NT2/D1 (cell line): ENCODE measurements at regions not wholly inside any gene's neighbourhood (a gene's known extent, or its start where the extent isn't known, plus 50 kb on each side); places are given as distances from the start of the nearest gene placed in this dataset.

Experiments
- DNase-seq: peaks from one replicate; pipeline ENCODE4 v3.0.0-alpha.2; 2011; ENCODE audit warnings: low read depth, low spot score
- H3K27me3 ChIP-seq: 2 replicates; pipeline ENCODE4 v1.6.0; 2011; ENCODE audit warnings: mild to moderate bottlenecking; ENCODE audit not compliant: insufficient read length, insufficient read depth
- H3K36me3 ChIP-seq: 2 replicates; pipeline ENCODE4 v1.6.1; 2011; ENCODE audit warnings: mild to moderate bottlenecking, low read length, mixed read lengths; ENCODE audit not compliant: insufficient read depth, insufficient read length
- H3K4me1 ChIP-seq: 2 replicates; pipeline ENCODE4 v1.5.1; 2011; ENCODE audit not compliant: insufficient read depth, insufficient read length
- H3K4me3 ChIP-seq: 2 replicates; pipeline ENCODE4 v1.5.1; 2011; ENCODE audit warnings: low read depth; ENCODE audit not compliant: insufficient read length
- H3K9ac ChIP-seq: 2 replicates; pipeline ENCODE4 v1.6.0; 2011; ENCODE audit warnings: low read depth; ENCODE audit not compliant: insufficient read length
- H3K9me3 ChIP-seq: 2 replicates; pipeline ENCODE4 v1.5.1; 2011; ENCODE audit warnings: mild to moderate bottlenecking, low read length; ENCODE audit not compliant: insufficient read depth
- SUZ12 ChIP-seq: IDR thresholded peaks from 2 replicates; pipeline ENCODE4 v1.6.1; 2011; ENCODE audit not compliant: insufficient read length, insufficient read depth; ENCODE audit errors: extremely low read depth
- YY1 ChIP-seq: IDR thresholded peaks from 2 replicates; pipeline ENCODE4 v1.6.1; 2011; ENCODE audit not compliant: insufficient read length, insufficient read depth
- ZNF274 ChIP-seq: IDR thresholded peaks from 2 replicates; pipeline ENCODE4 v1.6.1; 2011; ENCODE audit warnings: mild to moderate bottlenecking, low read depth, low read length

GRCh38 chr11:40027720-40028119 lies 1431.7 kb downstream of the LRRC4C start:
- H3K9ac ChIP-seq, result no peak overlapping the region
- H3K4me1 ChIP-seq, result no peaks in the 10 kb centered on the region
- peaks cover 12% of the 10 kb centered on the region for H3K9me3 ChIP-seq
- no peak overlapping the region for H3K4me3 ChIP-seq
- no peaks in the 10 kb centered on the region for H3K27me3 ChIP-seq
- no peak for DNase-seq
- no peaks in the 10 kb centered on the region for H3K36me3 ChIP-seq
- TF ChIP-seq YY1, result no peak
- TF ChIP-seq ZNF274, result no peak
- TF ChIP-seq SUZ12, result no peak

- Histone ChIP-seq H3K27me3 (no peaks in the 10 kb centered on the region), H3K36me3 (no peaks in the 10 kb centered on the region), H3K9ac (no peak overlapping the region), H3K4me3 (no peak overlapping the region), H3K4me1 (no peaks in the 10 kb centered on the region), H3K9me3 (no peaks in the 10 kb centered on the region)
- TF ChIP-seq YY1, result no peak
- no peak for TF ChIP-seq ZNF274
- TF ChIP-seq SUZ12, result no peak
- no peak for DNase-seq
Observed at GRCh38 chr11:40023724-40024123, 1435.7 kb downstream of the LRRC4C start.

GRCh38 chr11:40010011-40010410 lies 1449.4 kb downstream of the LRRC4C start:
- H3K9me3 ChIP-seq, result no peaks in the 10 kb centered on the region
- H3K9ac ChIP-seq, result no peak overlapping the region
- DNase-seq, result no peak
- no peaks in the 10 kb centered on the region for H3K27me3 ChIP-seq
- no peaks in the 10 kb centered on the region for H3K36me3 ChIP-seq
- no peaks in the 10 kb centered on the region for H3K4me1 ChIP-seq
- TF ChIP-seq YY1 (no peak), SUZ12 (no peak), ZNF274 (no peak)
- no peak overlapping the region for H3K4me3 ChIP-seq

- no peak overlapping the region for H3K9ac ChIP-seq
- no peaks in the 10 kb centered on the region for H3K36me3 ChIP-seq
- no peak overlapping the region for H3K4me3 ChIP-seq
- H3K4me1 ChIP-seq, result peaks cover 2% of the 10 kb centered on the region
- no peak for TF ChIP-seq YY1
- no peak for TF ChIP-seq ZNF274
- TF ChIP-seq SUZ12, result no peak
- H3K9me3 ChIP-seq, result no peaks in the 10 kb centered on the region
- no peaks in the 10 kb centered on the region for H3K27me3 ChIP-seq
- no peak for DNase-seq
Observed at GRCh38 chr11:39992551-39992950, 1466.9 kb downstream of the LRRC4C start.

GRCh38 chr11:39990421-39990831 lies 1469.0 kb downstream of the LRRC4C start:
- H3K4me3 ChIP-seq, result no peak overlapping the region
- H3K27me3 ChIP-seq, result no peaks in the 10 kb centered on the region
- H3K4me1 ChIP-seq, result peaks cover 2% of the 10 kb centered on the region
- H3K9me3 ChIP-seq, result no peaks in the 10 kb centered on the region
- TF ChIP-seq YY1, result no peak
- TF ChIP-seq ZNF274, result no peak
- no peak for TF ChIP-seq SUZ12
- DNase-seq, result no peak
- no peak overlapping the region for H3K9ac ChIP-seq
- no peaks in the 10 kb centered on the region for H3K36me3 ChIP-seq

GRCh38 chr11:39975091-39975490 lies 1484.4 kb downstream of the LRRC4C start:
- H3K4me3 ChIP-seq, result no peak overlapping the region
- TF ChIP-seq YY1 (no peak), SUZ12 (no peak), ZNF274 (no peak)

GRCh38 chr11:39972461-39972860 lies 1487.0 kb downstream of the LRRC4C start:
- Histone ChIP-seq H3K4me1 (no peaks in the 10 kb centered on the region), H3K9me3 (no peaks in the 10 kb centered on the region), H3K36me3 (no peaks in the 10 kb centered on the region), H3K9ac (no peak overlapping the region), H3K27me3 (no peaks in the 10 kb centered on the region), H3K4me3 (no peak overlapping the region)
- TF ChIP-seq ZNF274 (no peak), YY1 (no peak), SUZ12 (no peak)
- DNase-seq, result no peak

More at GRCh38 chr11:39975091-39975490, 1484.4 kb downstream of the LRRC4C start:
- H3K36me3 ChIP-seq, result no peaks in the 10 kb centered on the region
- no peaks in the 10 kb centered on the region for H3K27me3 ChIP-seq
- no peak for DNase-seq
- H3K4me1 ChIP-seq, result no peaks in the 10 kb centered on the region
- H3K9me3 ChIP-seq, result no peaks in the 10 kb centered on the region
- H3K9ac ChIP-seq, result no peak overlapping the region

- no peaks in the 10 kb centered on the region for H3K4me1 ChIP-seq
Observed at GRCh38 chr11:39971938-39972337, 1487.5 kb downstream of the LRRC4C start.

More at GRCh38 chr11:39971938-39972337, 1487.5 kb downstream of the LRRC4C start:
- no peak for DNase-seq
- H3K27me3 ChIP-seq, result no peaks in the 10 kb centered on the region
- TF ChIP-seq SUZ12 (no peak), YY1 (no peak), ZNF274 (no peak)
- no peak overlapping the region for H3K4me3 ChIP-seq
- no peaks in the 10 kb centered on the region for H3K9me3 ChIP-seq
- H3K9ac ChIP-seq, result no peak overlapping the region
- H3K36me3 ChIP-seq, result no peaks in the 10 kb centered on the region
